Hematopoietic multipotent progenitor cell treated with erythropoietin and hydrocortisone succinate and interleukin-3 and kit ligand, for 15 days (in vitro differentiated cells): ENCODE measurements at regions not wholly inside any gene's neighbourhood (a gene's known extent, or its start where the extent isn't known, plus 50 kb on each side); places are given as distances from the start of the nearest gene placed in this dataset.

Experiments used
- DNase-seq: peaks from one replicate; pipeline ENCODE4 v3.0.0-alpha.2; 2015; ENCODE audit warnings: low spot score

- DNase-seq = no peak
These were observed 79.8 kb upstream of the IPO9 start for GRCh38 chr1:201749059-201749690.

DNA sequence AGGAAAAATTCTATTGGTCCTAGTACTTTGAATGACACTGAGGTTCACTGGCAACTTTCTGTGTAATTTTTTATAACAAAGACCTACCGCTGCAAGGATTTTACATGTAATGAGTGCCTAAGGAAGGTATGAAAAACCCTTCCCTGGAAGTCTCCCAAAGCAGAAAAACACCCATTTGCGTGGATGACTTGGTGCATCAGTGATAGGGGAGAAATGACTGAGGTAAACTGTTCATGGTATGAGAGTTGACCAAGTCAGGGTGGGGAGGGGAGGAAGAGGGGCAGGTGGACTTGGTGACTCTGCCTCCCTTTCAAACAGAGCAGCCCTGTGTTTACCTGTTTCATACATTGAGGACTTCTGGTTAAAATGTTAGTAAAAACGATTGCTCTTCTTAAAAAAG lies 78.8 kb upstream of the IPO9 start:
- DNase-seq = no peak

DNA sequence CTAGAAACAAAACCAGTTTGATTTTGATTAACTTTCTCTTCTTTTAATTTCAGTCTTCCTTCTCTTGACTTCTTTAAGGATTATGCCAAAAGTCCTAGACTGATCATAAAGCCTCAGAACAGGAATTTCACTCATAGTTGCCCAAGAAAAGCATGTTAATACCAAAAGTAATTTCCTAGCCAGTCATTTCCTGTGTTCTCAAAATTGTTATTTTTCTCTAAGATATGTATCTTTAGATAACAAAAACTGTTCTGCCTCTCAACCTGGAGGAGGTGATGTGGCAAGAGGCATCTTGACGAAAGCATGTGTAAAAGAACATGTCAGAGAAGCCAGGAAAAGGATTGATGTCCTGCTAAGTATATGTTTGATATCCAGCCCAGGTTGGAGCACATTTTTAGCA lies 78.0 kb upstream of the IPO9 start:
- DNase-seq = no peak

DNA sequence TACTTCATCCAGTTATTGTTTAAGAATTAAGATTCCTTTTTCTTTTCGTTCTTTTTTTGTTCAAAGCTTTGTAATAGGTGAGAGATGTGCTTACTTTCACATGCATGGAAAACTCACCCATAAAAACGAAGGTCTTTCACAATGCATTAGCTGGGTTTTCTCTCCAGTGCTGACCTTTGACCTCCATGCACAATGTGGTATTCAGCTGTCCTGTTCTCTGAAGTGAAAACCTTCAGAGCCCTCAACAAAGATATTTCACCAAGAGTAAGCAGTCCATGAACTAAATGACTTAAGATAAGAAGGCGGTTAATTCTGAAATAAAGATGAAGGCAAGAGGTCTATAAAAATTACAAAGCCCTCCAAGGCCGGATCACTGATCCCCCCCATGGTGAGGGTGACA lies 77.1 kb upstream of the IPO9 start:
- DNase-seq = no peak

GRCh38 chr1:201752333-201752732 lies 76.6 kb upstream of the IPO9 start:
- no peak for DNase-seq

DNA sequence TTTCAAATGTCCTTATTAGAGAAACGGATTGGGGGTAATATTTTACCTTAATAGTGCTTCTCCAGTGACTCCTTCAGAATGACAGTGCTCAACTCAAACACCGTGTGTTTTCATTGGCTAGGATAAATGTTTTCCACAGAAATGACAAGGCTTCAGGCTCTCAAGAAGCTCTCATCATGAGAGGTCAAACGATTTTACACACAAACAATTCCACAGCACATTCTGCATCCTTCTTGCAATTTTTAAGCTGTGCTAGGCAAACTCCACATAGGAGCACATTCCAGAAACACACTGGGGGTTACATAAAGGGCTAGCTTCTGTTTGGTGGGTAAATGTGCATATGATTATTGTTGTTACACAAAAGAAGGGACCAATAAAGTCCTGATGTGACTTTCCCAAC lies 75.5 kb upstream of the IPO9 start:
- DNase-seq = no peak

- DNase-seq = no peak
These were observed 74.6 kb upstream of the IPO9 start for GRCh38 chr1:201754353-201754752.

GRCh38 chr1:201755200-201755599 lies 73.8 kb upstream of the IPO9 start:
- no peak for DNase-seq

DNA sequence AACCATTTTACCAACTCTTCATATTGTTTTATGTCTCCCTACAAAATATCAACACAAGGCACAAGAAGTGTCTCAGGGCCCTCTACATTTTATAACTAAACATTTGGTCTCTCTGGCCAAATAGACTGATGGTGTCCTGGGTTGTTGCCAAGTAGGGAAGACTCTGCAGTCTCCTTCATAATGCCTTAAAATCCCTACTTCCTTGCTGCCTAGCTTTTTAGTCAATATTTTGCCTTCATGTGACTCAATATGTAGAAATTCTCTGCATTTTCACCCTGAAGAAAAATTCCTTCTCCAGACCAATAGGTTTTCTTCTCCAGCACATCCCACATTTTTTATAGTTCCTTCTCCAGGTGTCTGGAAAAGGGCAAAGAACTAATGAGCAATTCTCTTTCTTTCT lies 72.6 kb upstream of the IPO9 start:
- DNase-seq = no peak

DNA sequence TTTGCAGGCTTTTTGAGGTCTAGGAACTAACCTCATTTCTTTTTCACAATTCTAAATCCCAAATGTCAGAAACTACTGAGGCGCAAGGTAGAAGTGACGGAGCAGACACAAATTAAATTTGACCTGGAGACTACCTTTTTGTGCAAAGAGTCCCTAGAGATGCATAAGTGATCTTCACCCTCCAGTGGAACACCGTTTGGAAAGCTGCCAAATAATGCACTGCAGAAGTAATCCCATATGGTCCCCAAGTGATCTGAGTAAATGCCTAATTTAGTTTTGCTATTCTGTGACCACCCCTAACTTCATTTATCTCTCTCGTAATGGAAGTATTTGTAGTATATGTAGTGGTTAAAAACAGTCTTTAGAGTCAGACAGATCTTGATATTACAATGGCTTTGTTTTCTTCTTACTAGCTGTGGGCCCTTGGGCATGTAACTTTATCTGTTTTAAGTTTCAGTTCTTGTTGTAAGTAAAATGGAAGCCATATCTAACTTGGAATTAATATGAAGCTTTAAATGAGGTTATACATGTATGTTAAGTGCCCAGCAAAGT lies 70.4 kb upstream of the IPO9 start:
- DNase-seq = no peak

DNA sequence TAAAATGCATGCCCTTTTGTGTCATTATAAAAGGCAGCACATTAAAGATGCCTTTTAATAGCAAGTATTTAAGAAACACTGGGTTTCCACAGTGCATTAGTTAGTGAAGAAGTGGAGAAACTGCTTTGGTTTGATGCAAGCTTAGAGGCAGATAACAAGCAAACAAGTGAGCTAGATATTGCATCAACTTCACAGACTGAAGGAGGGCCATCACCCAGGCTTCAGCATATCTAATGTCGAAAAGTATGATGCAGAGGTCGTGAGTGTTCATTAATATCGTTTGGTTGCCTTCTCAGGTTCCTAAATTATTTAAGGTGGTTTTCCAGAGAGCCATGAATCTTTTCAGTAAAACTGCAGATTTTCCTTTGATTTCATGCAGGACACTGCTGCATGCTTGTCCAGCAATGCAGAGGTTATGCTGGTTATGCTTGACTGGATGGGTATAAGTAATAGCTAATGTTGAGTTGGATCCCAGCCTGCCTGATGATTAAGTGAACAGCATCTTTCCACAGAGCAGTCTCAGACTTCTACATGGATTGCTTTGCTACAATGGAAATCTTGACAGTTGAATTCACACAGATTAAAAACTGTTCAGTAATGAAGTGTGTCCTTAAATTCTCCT lies 69.7 kb upstream of the IPO9 start:
- DNase-seq = no peak

DNA sequence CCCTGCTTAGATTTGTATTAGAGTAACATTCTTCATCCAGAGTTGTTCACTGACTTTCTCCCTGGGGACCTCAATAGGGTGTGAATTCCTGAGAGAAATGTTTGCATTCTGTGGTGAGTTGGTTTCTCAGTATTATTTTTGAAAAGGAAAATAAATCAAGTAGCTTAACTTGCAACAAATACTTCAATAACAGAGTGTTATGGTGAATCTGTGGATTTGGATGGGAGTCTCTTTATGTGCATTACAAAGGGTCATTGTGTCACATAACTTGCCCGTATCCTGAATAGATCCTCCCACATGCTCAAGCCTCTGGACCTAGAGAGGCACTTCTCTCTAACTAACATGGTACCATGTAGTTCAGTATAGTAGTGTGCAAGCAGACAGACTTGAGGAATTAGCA lies 68.4 kb upstream of the IPO9 start:
- DNase-seq = no peak

GRCh38 chr1:201761178-201761577 lies 67.8 kb upstream of the IPO9 start:
- DNase-seq = no peak

DNA sequence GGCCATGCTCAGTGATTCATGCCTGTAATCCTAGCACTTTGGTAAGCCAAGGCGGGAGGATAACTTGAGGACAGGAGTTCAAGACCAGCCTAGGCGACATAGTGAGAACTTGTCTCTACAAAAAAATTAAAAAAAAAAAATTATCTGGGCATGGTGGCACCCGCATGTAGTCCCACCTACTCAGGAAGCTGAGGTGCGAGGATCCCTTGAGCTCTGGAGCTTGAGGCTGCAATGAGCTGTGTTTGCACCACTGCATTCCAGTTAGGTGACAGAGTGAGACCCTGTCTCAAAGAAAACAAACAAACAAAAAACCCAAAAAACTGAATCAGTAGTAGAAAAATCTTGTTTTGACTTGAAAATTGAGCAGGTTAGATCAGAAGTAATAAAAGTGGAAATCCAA lies 67.1 kb upstream of the IPO9 start:
- no peak for DNase-seq

DNA sequence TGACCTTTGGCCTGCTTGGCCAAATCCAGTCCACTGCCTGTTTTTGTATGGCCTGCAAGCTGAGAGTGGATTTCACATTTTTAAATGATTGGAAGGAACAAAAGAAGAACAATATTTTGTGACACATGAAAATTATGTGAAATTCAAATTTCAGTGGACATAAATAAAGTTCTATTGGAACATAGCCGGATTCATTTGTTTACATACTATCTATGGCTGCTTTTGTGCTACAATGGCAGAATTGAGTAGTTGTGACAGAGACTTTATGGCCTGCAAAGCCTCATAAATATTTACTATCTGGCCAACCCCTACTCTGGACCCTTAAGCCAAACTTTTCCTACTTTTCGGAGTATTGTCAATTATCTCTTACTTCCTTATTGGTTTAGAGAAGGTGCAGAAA lies 66.6 kb upstream of the IPO9 start:
- no peak for DNase-seq

DNA sequence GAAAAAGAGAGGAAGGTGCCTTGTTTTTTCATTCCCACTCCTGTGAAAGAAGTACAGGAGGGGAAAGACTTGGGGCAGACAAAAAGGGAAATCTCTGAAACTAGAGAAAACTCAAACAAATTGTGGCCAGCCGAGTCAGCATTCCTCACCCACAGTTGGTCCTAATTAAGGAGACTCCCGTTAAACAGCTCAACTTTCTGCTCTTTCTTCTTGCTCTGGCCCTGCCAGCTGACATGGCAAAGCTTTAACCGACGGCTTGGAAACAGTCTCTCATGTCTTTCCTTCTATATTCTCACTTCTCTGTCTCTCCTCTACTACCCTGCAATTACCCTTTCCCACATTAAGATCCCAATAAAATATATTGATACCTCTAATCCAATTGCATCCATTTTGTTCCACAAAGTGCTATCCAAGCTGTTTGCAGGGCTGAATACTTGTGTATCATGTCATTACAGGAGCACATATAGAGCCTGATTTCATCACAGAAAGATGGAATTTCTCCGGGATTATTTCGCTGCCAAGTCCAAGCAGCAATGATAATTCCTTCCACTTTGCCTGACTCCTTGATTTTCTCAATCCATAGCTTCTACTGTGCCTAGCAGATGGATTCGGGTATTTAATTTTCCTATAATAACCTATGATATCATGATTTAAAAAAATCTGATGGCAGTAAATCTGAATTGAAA lies 65.4 kb upstream of the IPO9 start:
- DNase-seq = no peak

GRCh38 chr1:201764166-201764565 lies 64.8 kb upstream of the IPO9 start:
- DNase-seq = no peak

GRCh38 chr1:201764579-201764978 lies 64.4 kb upstream of the IPO9 start:
- DNase-seq = no peak

GRCh38 chr1:201766131-201766866 lies 62.7 kb upstream of the IPO9 start:
- no peak for DNase-seq

DNA sequence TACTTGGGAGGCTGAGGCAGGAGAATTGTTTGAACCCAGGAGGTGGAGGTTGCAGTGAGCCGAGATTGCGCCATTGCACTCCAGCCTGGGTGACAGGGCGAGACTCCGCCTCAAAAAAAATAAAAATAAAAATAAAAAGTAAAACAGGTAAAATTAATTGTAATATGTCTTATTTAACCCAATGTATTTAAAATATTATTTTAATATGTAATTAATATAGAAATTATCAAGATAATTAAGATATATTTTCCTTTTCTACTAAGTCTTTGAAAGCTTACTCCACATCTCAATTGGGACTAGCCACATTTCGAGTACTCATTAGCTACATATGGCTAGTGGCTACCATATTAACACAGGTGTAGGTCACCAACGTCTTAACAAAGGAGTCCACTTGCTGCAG lies 61.6 kb upstream of the IPO9 start:
- no peak for DNase-seq

- no peak for DNase-seq
These were observed 59.9 kb upstream of the IPO9 start for GRCh38 chr1:201769072-201769471.

DNA sequence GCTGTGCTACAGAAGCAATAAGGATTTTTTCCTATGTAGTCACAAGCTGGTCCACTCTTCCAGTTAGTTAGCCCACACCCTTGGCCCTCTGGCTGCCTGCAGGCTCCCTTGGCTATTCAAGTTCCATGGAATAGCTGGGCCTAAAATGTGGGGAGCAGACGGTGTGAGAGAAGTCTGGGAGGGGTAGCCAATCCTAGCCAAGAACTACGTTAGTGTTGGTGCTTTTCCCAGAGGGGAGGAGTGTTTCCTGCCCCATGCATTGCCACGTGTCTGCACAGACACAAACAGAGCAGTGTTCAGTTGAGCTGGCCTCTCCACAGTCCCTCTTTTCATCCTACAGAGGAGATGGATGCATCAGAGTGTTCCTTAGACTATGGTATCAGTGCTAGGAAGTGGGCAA lies 59.0 kb upstream of the IPO9 start:
- DNase-seq = no peak

DNA sequence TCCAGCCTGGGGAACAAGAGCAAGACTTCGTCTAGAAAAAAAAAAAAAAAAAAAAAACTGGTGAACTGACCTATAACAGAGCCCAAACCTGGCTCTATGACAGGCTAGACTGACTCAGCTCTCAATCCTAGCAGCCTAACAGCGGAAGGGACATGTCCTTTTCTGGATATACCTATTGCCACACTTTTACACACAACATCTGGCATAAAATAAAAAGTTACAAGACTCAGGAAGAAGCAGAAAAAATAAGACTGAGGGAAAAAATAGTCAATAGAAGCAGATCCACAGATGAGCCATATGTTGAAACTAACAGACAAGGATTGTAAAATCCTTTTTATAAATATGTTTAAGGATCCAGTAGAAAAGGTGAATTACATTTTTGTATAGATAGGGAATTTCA lies 57.5 kb upstream of the IPO9 start:
- DNase-seq = no peak
